OCI-LY7 (cell line): ENCODE measurements at regions not wholly inside any gene's neighbourhood (a gene's known extent, or its start where the extent isn't known, plus 50 kb on each side); places are given as distances from the start of the nearest gene placed in this dataset.
"Not testable (repeated sequence)": the region's sequence is repeated elsewhere in the genome, so short reads cannot be mapped to it uniquely, and the experiment has no call there.

Experiments used
- BruUV-seq: library from RNA; stranded (reverse); fragments of 400-500 nt; replicated peaks from 2 replicates; lab custom pipeline; 2021; lab: Mats Ljungman, UMichigan
- CTCF ChIA-PET: fragments of 300-600 bp; sonication (Branson Sonifier 250); formaldehyde crosslinking; loops from one replicate; lab custom pipeline; 2022; ENCODE audit warnings: antibody characterized with exemption; ENCODE audit not compliant: unreplicated experiment; lab: Charles Lee
- POLR2A ChIA-PET: fragments of 300-600 bp; sonication (Branson Sonifier 250); formaldehyde crosslinking; loops from one replicate; lab custom pipeline; 2022; ENCODE audit warnings: antibody characterized with exemption; lab: Charles Lee
- DNase-seq: peaks from one replicate; pipeline ENCODE4 v3.0.0-alpha.2; 2015; ENCODE audit warnings: low spot score
- H2AFZ ChIP-seq: fragments of 200-600 bp; sonication (generic), shearing (Covaris generic); 2 replicates; pipeline ENCODE4 v1.6.1; 2014; ENCODE audit warnings: mild to moderate bottlenecking, antibody characterized with exemption, low read length, moderate library complexity
- H3K27ac ChIP-seq: fragments of 200-600 bp; sonication (generic); 2 replicates; pipeline ENCODE4 v1.5.1; 2014; ENCODE audit warnings: mixed run types, low read depth, mild to moderate bottlenecking, moderate library complexity, low read length, inconsistent platforms; ENCODE audit not compliant: poor library complexity, severe bottlenecking
- H3K36me3 ChIP-seq: fragments of 200-600 bp; sonication (generic); 2 replicates; pipeline ENCODE4 v1.6.1; 2014; ENCODE audit warnings: mild to moderate bottlenecking, antibody characterized with exemption, low read length, moderate library complexity, mixed read lengths; ENCODE audit not compliant: insufficient read depth
- H3K4me1 ChIP-seq: fragments of 200-600 bp; sonication (generic); 2 replicates; pipeline ENCODE4 v1.5.1; 2014; ENCODE audit warnings: mild to moderate bottlenecking, low read length; ENCODE audit not compliant: insufficient read depth, poor library complexity, severe bottlenecking
- H3K4me2 ChIP-seq: fragments of 200-600 bp; sonication (generic); 2 replicates; pipeline ENCODE4 v1.6.1; 2014; ENCODE audit warnings: mild to moderate bottlenecking, low read length
- H3K4me3 ChIP-seq: fragments of 200-600 bp; sonication (generic); 2 replicates; pipeline ENCODE4 v1.5.1; 2014; ENCODE audit warnings: mild to moderate bottlenecking, low read depth, low read length; ENCODE audit not compliant: poor library complexity, severe bottlenecking
- H3K79me2 ChIP-seq: fragments of 200-600 bp; sonication (generic); 2 replicates; pipeline ENCODE4 v1.6.1; 2016; ENCODE audit warnings: low read depth, mild to moderate bottlenecking, low read length, moderate library complexity, mixed read lengths; ENCODE audit not compliant: insufficient read depth
- H3K9me2 ChIP-seq: fragments of 200-600 bp; sonication (generic); 2 replicates; pipeline ENCODE4 v1.6.1; 2016; ENCODE audit warnings: mild to moderate bottlenecking, low read length, mixed read lengths; ENCODE audit not compliant: insufficient read depth
- H3K9me3 ChIP-seq: fragments of 200-600 bp; sonication (generic); 2 replicates; pipeline ENCODE4 v1.6.1; 2014; ENCODE audit warnings: mild to moderate bottlenecking, mixed run types, low read length, mixed read lengths
- H4K20me1 ChIP-seq: fragments of 200-600 bp; sonication (generic); 2 replicates; pipeline ENCODE4 v1.6.1; 2014; ENCODE audit warnings: mild to moderate bottlenecking, antibody characterized with exemption, low read length, moderate library complexity, mixed read lengths; ENCODE audit not compliant: insufficient read depth
- CTCF ChIP-seq: fragments of 200-600 bp; sonication (generic); conservative IDR thresholded peaks from 2 replicates; pipeline ENCODE4 v1.5.1; 2014; ENCODE audit warnings: mild to moderate bottlenecking, antibody characterized with exemption, low read length, moderate library complexity, mixed read lengths
- EZH2phosphoT487 ChIP-seq: fragments of 200-600 bp; sonication (generic); IDR thresholded peaks from 2 replicates; pipeline ENCODE4 v1.6.1; 2018; ENCODE audit warnings: low read depth, borderline replicate concordance, mild to moderate bottlenecking, mixed run types, antibody characterized with exemption, low read length, moderate library complexity, mixed read lengths
- intact Hi-C: fragments of 100-400 bp; cut with micrococcal nuclease; formaldehyde crosslinking; loops from one replicate; pipeline ENCODE4 v1.10.0; 2022; ENCODE audit not compliant: unreplicated experiment

GRCh38 chr10:46197050-46197449 is 89.7 kb upstream of the ANTXRL start:
- Histone ChIP-seq H3K79me2 (no peaks in the 10 kb centered on the region), H3K27ac (no peak overlapping the region), H3K9me3 (no peaks in the 10 kb centered on the region), H3K4me1 (no peaks in the 10 kb centered on the region), H4K20me1 (no peaks in the 10 kb centered on the region), H3K4me3 (no peak overlapping the region), H3K4me2 (no peak overlapping the region), H3K9me2 (no peaks in the 10 kb centered on the region), H3K36me3 (peaks cover 4% of the 10 kb centered on the region; the same call in 1 of the 2 replicates), H2AFZ (no peak overlapping the region)
- CTCF ChIA-PET, result no interaction called here
- no peak for DNase-seq
- TF ChIP-seq EZH2phosphoT487, result no peak
- no peak for TF ChIP-seq CTCF
- intact Hi-C loops, result no loop called here
- POLR2A ChIA-PET, result no interaction called here
- no TSS peak for BruUV-seq

GRCh38 chr10:46198516-46198915 is 88.3 kb upstream of the ANTXRL start:
- Histone ChIP-seq H3K27ac (no peak overlapping the region), H4K20me1 (no peaks in the 10 kb centered on the region), H2AFZ (no peak overlapping the region), H3K4me1 (no peaks in the 10 kb centered on the region), H3K9me2 (no peaks in the 10 kb centered on the region), H3K9me3 (no peaks in the 10 kb centered on the region), H3K4me3 (no peak overlapping the region), H3K4me2 (no peak overlapping the region), H3K36me3 (peaks cover 4% of the 10 kb centered on the region; the same call in 1 of the 2 replicates), H3K79me2 (no peaks in the 10 kb centered on the region)
- TF ChIP-seq EZH2phosphoT487, result no peak
- no peak for TF ChIP-seq CTCF
- no TSS peak for BruUV-seq
- ChIA-PET POLR2A (no interaction called here), CTCF (no interaction called here)
- intact Hi-C loops, result no loop called here
- DNase-seq, result no peak

GRCh38 chr10:46202405-46202804 is 84.4 kb upstream of the ANTXRL start:
- H3K4me2 ChIP-seq, H3K9me2 ChIP-seq, H3K36me3 ChIP-seq, H3K4me1 ChIP-seq, H3K27ac ChIP-seq, intact Hi-C loops, DNase-seq, H3K9me3 ChIP-seq, BruUV-seq, H4K20me1 ChIP-seq, POLR2A ChIA-PET, CTCF ChIA-PET, H2AFZ ChIP-seq, H3K79me2 ChIP-seq, H3K4me3 ChIP-seq: not testable (repeated sequence)

GRCh38 chr10:46204482-46205102 is 82.2 kb upstream of the ANTXRL start:
- H3K36me3 ChIP-seq, BruUV-seq, POLR2A ChIA-PET, H3K9me3 ChIP-seq, H3K4me1 ChIP-seq, H3K9me2 ChIP-seq, H3K4me2 ChIP-seq, H3K79me2 ChIP-seq, H4K20me1 ChIP-seq, H3K4me3 ChIP-seq, H3K27ac ChIP-seq, H2AFZ ChIP-seq, CTCF ChIA-PET, DNase-seq, intact Hi-C loops: not testable (repeated sequence)

- H3K4me3 ChIP-seq, CTCF ChIA-PET, H3K79me2 ChIP-seq, POLR2A ChIA-PET, DNase-seq, H3K4me2 ChIP-seq, intact Hi-C loops, H3K9me3 ChIP-seq, H3K9me2 ChIP-seq, H3K4me1 ChIP-seq, H4K20me1 ChIP-seq, H3K36me3 ChIP-seq, H2AFZ ChIP-seq, H3K27ac ChIP-seq: not testable (repeated sequence)
- BruUV-seq, result TSS peak; percentile 5
Measured at GRCh38 chr10:46210427-46210826, 76.4 kb upstream of the ANTXRL start.
